C4-2B (cell line): ENCODE measurements at regions not wholly inside any gene's neighbourhood (a gene's known extent, or its start where the extent isn't known, plus 50 kb on each side); places are given as distances from the start of the nearest gene placed in this dataset.

ENCODE experiments used
- H3K27ac ChIP-seq: fragments of 450-650 bp; 2 replicates; pipeline ENCODE4 v1.5.1; 2017
- ZFX ChIP-seq: fragments of 450-650 bp; IDR thresholded peaks from 2 replicates; pipeline ENCODE4 v1.6.1; 2017
- TF ChIP-seq, protein P1 (sequence below): fragments of 450-650 bp; conservative IDR thresholded peaks from 2 replicates; pipeline ENCODE4 v1.5.1; 2017; ENCODE audit warnings: mild to moderate bottlenecking

GRCh38 chr2:37851428-37851827 lies 73.7 kb upstream of the RMDN2 start:
- TF ChIP-seq ZFX, result no peak
- TF ChIP-seq, protein P1, sequence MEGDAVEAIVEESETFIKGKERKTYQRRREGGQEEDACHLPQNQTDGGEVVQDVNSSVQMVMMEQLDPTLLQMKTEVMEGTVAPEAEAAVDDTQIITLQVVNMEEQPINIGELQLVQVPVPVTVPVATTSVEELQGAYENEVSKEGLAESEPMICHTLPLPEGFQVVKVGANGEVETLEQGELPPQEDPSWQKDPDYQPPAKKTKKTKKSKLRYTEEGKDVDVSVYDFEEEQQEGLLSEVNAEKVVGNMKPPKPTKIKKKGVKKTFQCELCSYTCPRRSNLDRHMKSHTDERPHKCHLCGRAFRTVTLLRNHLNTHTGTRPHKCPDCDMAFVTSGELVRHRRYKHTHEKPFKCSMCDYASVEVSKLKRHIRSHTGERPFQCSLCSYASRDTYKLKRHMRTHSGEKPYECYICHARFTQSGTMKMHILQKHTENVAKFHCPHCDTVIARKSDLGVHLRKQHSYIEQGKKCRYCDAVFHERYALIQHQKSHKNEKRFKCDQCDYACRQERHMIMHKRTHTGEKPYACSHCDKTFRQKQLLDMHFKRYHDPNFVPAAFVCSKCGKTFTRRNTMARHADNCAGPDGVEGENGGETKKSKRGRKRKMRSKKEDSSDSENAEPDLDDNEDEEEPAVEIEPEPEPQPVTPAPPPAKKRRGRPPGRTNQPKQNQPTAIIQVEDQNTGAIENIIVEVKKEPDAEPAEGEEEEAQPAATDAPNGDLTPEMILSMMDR, result no peak

GRCh38 chr2:37851828-37852584 lies 73.1 kb upstream of the RMDN2 start:
- TF ChIP-seq, protein P1, result no peak
- no peak for TF ChIP-seq ZFX
- H3K27ac ChIP-seq, result no peak overlapping the region

More at GRCh38 chr2:37851428-37851827, 73.7 kb upstream of the RMDN2 start:
- H3K27ac ChIP-seq, result no peak overlapping the region

DNA sequence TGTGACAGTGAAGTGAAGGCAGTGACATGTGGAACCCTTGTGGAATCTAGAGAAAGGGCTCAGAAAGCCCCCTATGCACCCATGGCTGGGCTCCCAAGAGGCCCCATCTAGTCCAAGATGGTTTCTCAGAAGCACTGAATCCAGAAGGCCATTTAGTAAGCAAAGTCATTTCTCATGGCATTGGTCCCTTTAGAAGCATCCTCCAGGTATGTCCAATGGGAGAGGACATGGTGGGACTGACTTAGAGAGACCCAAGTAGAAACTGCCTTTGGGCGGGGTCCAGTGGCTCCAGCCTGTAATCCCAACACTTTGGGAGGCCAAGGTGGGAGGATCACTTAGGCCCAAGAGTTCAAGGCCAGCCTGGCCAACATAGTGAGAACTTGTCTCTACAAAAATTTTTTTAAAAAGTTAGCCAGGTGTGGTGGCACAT lies 72.5 kb upstream of the RMDN2 start:
- TF ChIP-seq ZFX, result no peak
- TF ChIP-seq, protein P1, result no peak
- no peak overlapping the region for H3K27ac ChIP-seq

GRCh38 chr2:37854676-37855282 lies 70.3 kb upstream of the RMDN2 start:
- no peak overlapping the region for H3K27ac ChIP-seq
- TF ChIP-seq, protein P1, result no peak
- TF ChIP-seq ZFX, result no peak

DNA sequence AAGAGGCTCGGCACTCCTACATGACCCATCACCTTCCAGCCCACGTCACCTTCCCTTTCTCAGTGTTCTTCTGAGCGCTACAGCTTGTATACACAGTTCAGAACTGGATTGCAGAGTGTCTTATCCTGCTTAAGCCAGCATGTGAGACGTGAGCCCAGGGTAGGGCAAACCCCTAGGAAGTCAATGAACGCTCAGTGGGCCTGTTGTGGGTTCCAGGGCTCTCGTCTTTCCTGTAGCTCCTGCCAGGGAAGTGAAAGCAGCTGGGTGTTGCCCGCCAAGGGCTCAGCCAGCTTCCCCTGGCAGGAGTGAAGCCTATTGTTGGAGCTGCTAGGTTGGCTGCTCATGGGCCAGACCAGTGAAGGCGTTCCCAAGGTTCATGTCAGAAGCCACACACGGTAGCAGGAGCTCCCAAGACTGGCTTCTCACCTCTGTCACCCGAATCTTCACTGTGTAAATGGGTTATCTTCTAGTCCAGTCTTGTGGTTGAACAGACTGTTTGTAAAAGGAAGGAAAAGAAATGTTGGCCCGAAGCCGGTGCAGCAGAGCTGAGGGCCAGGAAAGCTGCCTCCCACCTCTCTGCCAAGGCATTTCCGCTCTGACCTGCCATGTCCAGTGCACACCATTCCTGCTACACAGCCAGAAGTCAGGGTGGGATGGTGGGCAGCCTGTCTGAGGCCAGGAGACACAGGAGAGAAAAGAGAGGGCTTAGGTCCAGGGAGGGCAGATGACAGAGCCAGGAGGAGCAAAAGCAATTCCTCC lies 69.6 kb upstream of the RMDN2 start:
- no peak overlapping the region for H3K27ac ChIP-seq
- TF ChIP-seq, protein P1, result no peak
- TF ChIP-seq ZFX, result no peak

DNA sequence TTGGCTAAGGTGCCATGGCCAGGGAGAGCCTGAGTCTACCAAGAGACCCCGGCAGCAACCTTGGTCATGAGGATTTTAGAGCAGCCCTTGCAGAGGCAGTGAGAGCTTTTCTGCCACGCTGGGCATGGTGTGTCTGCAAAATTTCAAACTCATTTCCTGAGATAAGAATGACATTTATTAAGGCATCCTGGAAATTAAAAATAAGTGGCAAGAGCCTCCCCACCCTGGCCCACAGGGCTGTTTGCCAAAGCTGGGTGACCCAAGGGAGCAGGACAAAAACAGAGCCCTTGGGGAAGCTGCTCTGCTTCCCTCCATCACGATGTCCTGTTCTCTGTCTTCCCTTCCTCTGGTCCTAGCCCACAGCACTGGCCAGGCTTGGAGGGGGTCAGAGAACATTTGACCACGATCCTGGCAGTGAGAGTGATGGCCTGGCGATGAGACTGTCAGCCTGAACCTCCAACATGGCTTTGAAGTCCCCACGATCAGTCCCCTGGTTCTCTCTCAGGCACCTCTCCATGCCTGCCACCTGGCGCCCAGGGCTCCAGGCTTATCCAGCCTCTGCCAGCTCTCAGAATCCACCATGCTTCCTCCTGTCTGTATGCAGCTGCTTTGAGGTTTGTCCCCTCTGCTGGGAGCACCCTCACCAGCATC lies 68.9 kb upstream of the RMDN2 start:
- H3K27ac ChIP-seq, result no peak overlapping the region
- no peak for TF ChIP-seq ZFX
- TF ChIP-seq, protein P1, result no peak
